GM12878 (cell line): ENCODE measurements at regions not wholly inside any gene's neighbourhood (a gene's known extent, or its start where the extent isn't known, plus 50 kb on each side); places are given as distances from the start of the nearest gene placed in this dataset.

ENCODE experiments used
- ATAC-seq: fragments of 200-7000 bp; cut with Tn5 transposase; 3 replicates; pipeline ENCODE4 v1.9.1; 2020; ENCODE audit warnings: mild to moderate bottlenecking, moderate library complexity
- BruUV-seq: library from RNA; stranded (reverse); fragments of 400-500 nt; replicated peaks from 2 replicates; lab custom pipeline; 2021; lab: Mats Ljungman, UMichigan
- CTCF ChIA-PET: fragments of 300-600 bp; sonication (Branson Sonifier 250); formaldehyde crosslinking; extraction: SDS; loops from one replicate; lab custom pipeline; 2021; ENCODE audit warnings: inconsistent platforms; lab: Yijun Ruan, JAX
- POLR2A ChIA-PET: fragments of 350-600 bp; formaldehyde crosslinking; extraction: SDS; loops from one replicate; lab custom pipeline; 2021; ENCODE audit warnings: inconsistent platforms; lab: Charles Lee
- RAD21 ChIA-PET: fragments of 300-600 bp; sonication (Branson Sonifier 250); formaldehyde crosslinking; loops from one replicate; lab custom pipeline; 2023; ENCODE audit warnings: antibody characterized with exemption; ENCODE audit not compliant: unreplicated experiment; lab: Charles Lee
- SMC1A ChIA-PET: fragments of 300-600 bp; sonication (Branson Sonifier 250); formaldehyde crosslinking; loops from one replicate; lab custom pipeline; 2023; ENCODE audit not compliant: unreplicated experiment, uncharacterized antibody; lab: Charles Lee
- DNase-seq: peaks from one replicate; pipeline ENCODE4 v3.0.0-alpha.2; 2011; ENCODE audit warnings: low read depth, low spot score
- FAIRE-seq: peaks from 3 replicates; lab custom pipeline; 2011; peaks lifted over from hg19 to GRCh38; lab: Jason Lieb, UNC
- H2AFZ ChIP-seq: 2 replicates; pipeline ENCODE4 v1.6.0; 2011; ENCODE audit warnings: low read depth, low read length, control low read depth; ENCODE audit not compliant: control insufficient read depth
- H3K27ac ChIP-seq: 2 replicates; pipeline ENCODE4 v1.5.1; 2011; ENCODE audit warnings: control low read depth; ENCODE audit not compliant: control insufficient read depth, insufficient read depth
- H3K27me3 ChIP-seq, 2 experiments: replicated peaks in 1 of 2; 2 replicates each; pipeline versions ENCODE4 v1.6.0 to v1.6.1; 2011; ENCODE audit warnings: low read length in 1 of 2; ENCODE audit not compliant: control insufficient read depth in 2 of 2, insufficient read depth in 2 of 2
- H3K36me3 ChIP-seq, 2 experiments: 2 replicates each; pipeline ENCODE4 v1.5.1; 2011; ENCODE audit warnings: low read length in 1 of 2; ENCODE audit not compliant: control insufficient read depth in 2 of 2, insufficient read depth in 2 of 2
- H3K4me1 ChIP-seq: 2 replicates; pipeline ENCODE4 v1.6.1; 2011; ENCODE audit warnings: mild to moderate bottlenecking, low read length, moderate library complexity, mixed read lengths; ENCODE audit not compliant: control insufficient read depth, insufficient read depth
- H3K4me2 ChIP-seq: 2 replicates; pipeline ENCODE4 v1.6.0; 2011; ENCODE audit warnings: control low read depth; ENCODE audit not compliant: control insufficient read depth, insufficient read depth
- H3K4me3 ChIP-seq: fragments of 200-600 bp; sonication (generic); 2 replicates; pipeline ENCODE4 v1.5.1; 2016
- H3K79me2 ChIP-seq: 2 replicates; pipeline ENCODE4 v1.6.0; 2011; ENCODE audit warnings: low read length; ENCODE audit not compliant: control insufficient read depth, insufficient read depth
- H3K9ac ChIP-seq: 2 replicates; pipeline ENCODE4 v1.8.0; 2011; ENCODE audit warnings: low read length, control low read depth, mixed read lengths; ENCODE audit not compliant: control insufficient read depth, insufficient read depth
- H3K9me3 ChIP-seq: replicated peaks from 3 replicates; pipeline ENCODE4 v1.5.1; 2011; ENCODE audit warnings: mild to moderate bottlenecking, low read length; ENCODE audit not compliant: control insufficient read depth, insufficient read depth
- H4K20me1 ChIP-seq: 2 replicates; pipeline ENCODE4 v1.6.0; 2011; ENCODE audit not compliant: control insufficient read depth, insufficient read depth
- CBFB ChIP-seq: IDR thresholded peaks from 2 replicates; pipeline ENCODE4 v1.6.1; 2016; ENCODE audit warnings: antibody characterized with exemption, low read depth
- CHD2 ChIP-seq: IDR thresholded peaks from 2 replicates; pipeline ENCODE4 v1.6.1; 2011; ENCODE audit warnings: low read depth, low read length, improper control_type of control experiment, borderline replicate concordance
- CTCF ChIP-seq, 3 experiments: IDR thresholded peaks in 2 of 3; conservative IDR thresholded peaks in 1 of 3; 2 replicates each; pipeline ENCODE4 v1.5.1; 2011; ENCODE audit warnings: low read depth in 3 of 3, low read length in 3 of 3, mild to moderate bottlenecking in 3 of 3, control low read depth in 2 of 3, moderate library complexity in 2 of 3, inconsistent platforms in 1 of 3, mixed read lengths in 1 of 3; ENCODE audit not compliant: control insufficient read depth in 2 of 3, insufficient read depth in 1 of 3; ENCODE audit errors: extremely low read depth in 1 of 3
- EED ChIP-seq: sonication (generic); IDR thresholded peaks from 2 replicates; pipeline ENCODE4 v1.6.1; 2016; ENCODE audit warnings: antibody characterized with exemption, low read depth
- GATAD2B ChIP-seq: fragments of 450-650 bp; conservative IDR thresholded peaks from 2 replicates; pipeline ENCODE4 v1.6.1; 2017; ENCODE audit warnings: low read depth, mild to moderate bottlenecking, moderate library complexity
- HDGF ChIP-seq: fragments of 450-650 bp; IDR thresholded peaks from 2 replicates; pipeline ENCODE4 v1.6.1; 2016; ENCODE audit warnings: antibody characterized with exemption
- MEF2A ChIP-seq: IDR thresholded peaks from 2 replicates; pipeline ENCODE4 v1.6.1; 2011; ENCODE audit warnings: low read depth, mild to moderate bottlenecking, low read length, moderate library complexity; ENCODE audit not compliant: insufficient read depth
- MEF2B ChIP-seq: fragments of 450-650 bp; IDR thresholded peaks from 2 replicates; pipeline ENCODE4 v1.6.1; 2018; ENCODE audit warnings: mild to moderate bottlenecking, moderate library complexity; ENCODE audit not compliant: partially characterized antibody, poor library complexity, severe bottlenecking
- NBN ChIP-seq: fragments of 450-650 bp; IDR thresholded peaks from 2 replicates; pipeline ENCODE4 v1.6.1; 2016
- NFXL1 ChIP-seq: fragments of 450-650 bp; IDR thresholded peaks from 2 replicates; pipeline ENCODE4 v1.6.1; 2017; ENCODE audit warnings: antibody characterized with exemption, mild to moderate bottlenecking, borderline replicate concordance
- RUNX3 ChIP-seq: IDR thresholded peaks from 2 replicates; pipeline ENCODE4 v1.6.1; 2012; ENCODE audit warnings: low read length, inconsistent platforms
- SREBF1 ChIP-seq: IDR thresholded peaks from 2 replicates; pipeline ENCODE4 v1.6.1; 2012; ENCODE audit warnings: mild to moderate bottlenecking, low read length
- TARDBP ChIP-seq: IDR thresholded peaks from 2 replicates; pipeline ENCODE4 v1.6.1; 2016; ENCODE audit warnings: borderline replicate concordance
- WGBS: methylation state at CpG from one replicate; pipeline ENCODE4 v1.1.6; 2016; ENCODE audit warnings: low lambda C conversion rate; ENCODE audit not compliant: insufficient replicate concordance, insufficient coverage; ENCODE audit errors: missing lambda C conversion rate; 5-methylcytosine and 5-hydroxymethylcytosine counted together
- in situ Hi-C: fragments of 300-500 bp; cut with MboI; formaldehyde crosslinking; loops from 9 replicates; pipeline ENCODE4 v1.14.3; 2018; ENCODE audit warnings: mixed read lengths
- intact Hi-C: fragments of 100-400 bp; cut with micrococcal nuclease; formaldehyde crosslinking; loops from one replicate; pipeline ENCODE4 v1.14.2; 2022; ENCODE audit not compliant: unreplicated experiment
- TF ChIP-seq, protein P1 (sequence below): IDR thresholded peaks from 2 replicates; pipeline ENCODE4 v1.6.1; 2012; ENCODE audit warnings: low read depth, low read length, improper control_type of control experiment

DNA sequence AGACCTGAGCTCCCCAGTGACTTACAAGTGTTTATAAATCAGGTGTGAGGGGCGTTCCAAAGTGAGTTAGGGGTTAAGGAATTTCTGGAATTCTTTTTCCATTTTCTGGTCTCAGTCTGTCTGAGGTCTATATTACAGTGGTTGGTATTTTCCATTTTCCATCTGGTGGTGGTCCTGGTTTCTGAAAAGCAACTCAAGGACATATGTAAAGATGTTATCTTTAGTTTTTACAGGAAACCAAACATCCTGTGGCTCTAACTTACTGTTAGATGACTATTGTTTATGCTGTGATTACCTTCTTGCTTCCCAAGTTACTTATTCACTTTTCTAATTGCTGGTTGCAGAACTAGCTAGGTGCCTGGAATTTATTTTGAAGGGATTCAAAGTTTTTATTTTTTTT is 53.5 kb upstream of the IL21 start (continued):
- no peak for TF ChIP-seq MEF2B
- TF ChIP-seq, all 136 proteins: peak for 0

- H4K20me1 ChIP-seq = no peaks in the 10 kb centered on the region
Measured at GRCh38 chr4:122679317-122679716, 53.2 kb upstream of the BBS12 start.

More at GRCh38 chr4:122679317-122679716, 53.2 kb upstream of the BBS12 start:
- Histone ChIP-seq H3K79me2 (no peaks in the 10 kb centered on the region), H3K4me3 (no peak overlapping the region), H2AFZ (no peak overlapping the region), H3K27me3 (no peaks in the 10 kb centered on the region), H3K4me2 (no peak overlapping the region), H3K27ac (no peak overlapping the region), H3K36me3 (no peaks in the 10 kb centered on the region), H3K4me1 (no peaks in the 10 kb centered on the region), H3K9ac (no peak overlapping the region), H3K9me3 (peaks cover 17% of the 10 kb centered on the region)
- POLR2A ChIA-PET = no interaction called here
- RAD21 ChIA-PET = no interaction called here
- WGBS = 32% methylated on average over 2 of the region's 2 CpGs
- FAIRE-seq (no peak), DNase-seq (no peak), ATAC-seq (no peak)
- CTCF ChIA-PET = interaction anchor here (0.6 kb wide), 1 partner anchor 108 kb away, joined by 3 read pairs; no protein-coding TSS in a partner anchor
- no peak for TF ChIP-seq MEF2A
- TF ChIP-seq RUNX3 = no peak
- TF ChIP-seq NBN = no peak
- no peak for TF ChIP-seq SREBF1
- TF ChIP-seq NFXL1 = no peak
- TF ChIP-seq TARDBP = no peak
- no peak for TF ChIP-seq EED
- TF ChIP-seq CBFB = no peak
- no peak for TF ChIP-seq HDGF
- TF ChIP-seq CHD2 = no peak
- TF ChIP-seq GATAD2B = no peak
- TF ChIP-seq, protein P1, sequence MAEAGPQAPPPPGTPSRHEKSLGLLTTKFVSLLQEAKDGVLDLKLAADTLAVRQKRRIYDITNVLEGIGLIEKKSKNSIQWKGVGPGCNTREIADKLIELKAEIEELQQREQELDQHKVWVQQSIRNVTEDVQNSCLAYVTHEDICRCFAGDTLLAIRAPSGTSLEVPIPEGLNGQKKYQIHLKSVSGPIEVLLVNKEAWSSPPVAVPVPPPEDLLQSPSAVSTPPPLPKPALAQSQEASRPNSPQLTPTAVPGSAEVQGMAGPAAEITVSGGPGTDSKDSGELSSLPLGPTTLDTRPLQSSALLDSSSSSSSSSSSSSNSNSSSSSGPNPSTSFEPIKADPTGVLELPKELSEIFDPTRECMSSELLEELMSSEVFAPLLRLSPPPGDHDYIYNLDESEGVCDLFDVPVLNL = no peak
- TF ChIP-seq CTCF (IDR thresholded peaks at IDR 0.05 in 2 of 3, conservative IDR thresholded peaks at IDR 0.05 in 1 of 3; ENCODE audit: control insufficient read depth in 2 of 3, extremely low read depth in 1 of 3, insufficient read depth in 1 of 3, low read depth in 3 of 3, low read length in 3 of 3) = no peak
- SMC1A ChIA-PET = no interaction called here
- no TSS peak for BruUV-seq
- intact Hi-C loops (no loop called here), in situ Hi-C loops (no loop called here)
